GM21528 (cell line): ENCODE measurements at regions not wholly inside any gene's neighbourhood (a gene's known extent, or its start where the extent isn't known, plus 50 kb on each side); places are given as distances from the start of the nearest gene placed in this dataset.

ENCODE experiments used
- ATAC-seq: cut with Tn5 transposase; IDR thresholded peaks from one replicate; pipeline ENCODE4 v1.9.1; 2021; ENCODE audit warnings: mild to moderate bottlenecking, moderate library complexity; ENCODE audit not compliant: unreplicated experiment, low FRiP score

DNA sequence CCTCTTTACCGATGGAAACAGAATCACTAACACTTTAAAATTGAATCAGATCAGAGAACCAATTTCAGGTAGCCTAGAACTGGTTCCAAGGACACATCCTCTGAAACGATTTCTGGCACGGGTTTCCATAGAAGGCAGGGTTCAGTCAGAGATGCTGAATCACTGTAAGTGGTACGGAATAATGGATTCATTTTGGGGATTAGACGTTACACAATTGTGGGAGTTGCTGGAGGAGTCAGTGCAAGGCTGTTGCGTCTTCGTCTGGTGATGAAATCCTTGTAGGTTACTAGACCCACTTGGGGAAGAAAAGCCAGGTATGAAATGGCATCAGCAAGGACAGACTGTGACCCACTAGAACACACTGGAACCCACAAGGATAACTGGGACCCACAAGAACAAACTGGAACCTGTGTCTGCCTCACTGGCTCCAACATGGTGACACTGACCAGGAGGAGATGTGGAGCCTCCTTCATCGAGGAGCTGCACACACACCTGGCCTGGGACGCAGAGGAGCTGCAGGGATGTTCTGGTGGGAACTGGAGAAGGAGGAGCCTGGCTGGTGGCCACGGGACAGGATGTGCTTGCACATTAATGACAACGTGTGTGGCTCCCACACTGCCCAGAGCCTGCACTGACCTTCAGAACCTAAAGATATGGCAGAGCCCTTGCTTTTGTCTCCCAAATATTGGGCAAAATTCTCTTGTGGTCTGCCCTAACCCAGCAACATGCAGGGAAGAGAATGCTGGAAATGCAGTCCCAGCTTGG is 105.1 kb downstream of the TRAPPC11 start:
- no peak for ATAC-seq

DNA sequence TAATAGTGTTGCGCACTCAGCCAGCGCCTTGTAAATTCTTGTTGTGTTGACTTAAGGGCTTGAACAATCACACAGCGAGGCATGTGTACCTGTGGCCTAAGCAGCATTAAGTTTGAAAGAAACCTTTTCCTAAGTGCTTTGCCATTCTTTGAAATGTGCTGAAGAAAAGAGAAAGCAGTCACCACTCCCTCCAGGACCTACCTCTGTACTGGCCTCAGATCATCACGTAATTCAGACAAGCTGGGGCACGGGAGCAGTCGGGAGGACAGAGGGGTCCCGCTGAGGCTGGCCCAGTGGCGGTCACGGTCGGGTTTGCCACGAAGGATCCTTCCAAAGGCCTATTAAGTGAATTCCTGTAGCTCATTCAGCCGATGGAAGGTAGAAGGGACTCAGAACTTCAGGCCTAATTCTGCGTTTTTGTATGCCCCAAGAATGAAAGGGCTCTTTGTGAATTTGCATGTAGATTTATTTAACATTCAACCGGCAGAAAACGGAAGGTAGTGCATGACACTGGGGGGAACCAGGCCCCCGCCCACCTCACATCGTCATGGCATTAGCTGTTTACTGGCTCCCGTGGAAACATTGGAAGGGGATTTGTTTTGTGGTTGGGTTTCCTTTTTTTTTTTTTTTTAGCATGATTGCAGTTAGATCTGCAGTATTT is 106.3 kb downstream of the TRAPPC11 start:
- no peak for ATAC-seq

DNA sequence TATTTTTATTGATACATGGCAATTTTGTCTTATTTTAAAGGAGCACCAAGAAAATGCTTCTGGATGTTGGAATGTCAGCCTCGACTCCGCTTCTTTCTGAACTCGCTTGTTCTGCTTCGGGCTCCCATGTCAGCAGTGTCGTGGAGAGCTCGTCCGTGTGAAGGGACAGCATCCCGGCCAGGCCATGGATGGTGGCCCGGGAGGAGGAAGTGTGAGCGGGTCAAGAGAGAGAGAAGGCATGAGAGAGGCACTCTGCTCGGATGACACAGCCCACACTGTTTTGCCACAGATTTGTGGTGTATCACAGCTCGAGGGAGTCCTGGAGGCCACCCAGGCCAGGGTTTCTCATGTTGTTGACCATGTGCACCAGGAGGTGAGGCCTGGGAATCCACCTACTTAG is 107.0 kb downstream of the TRAPPC11 start:
- ATAC-seq: no peak

DNA sequence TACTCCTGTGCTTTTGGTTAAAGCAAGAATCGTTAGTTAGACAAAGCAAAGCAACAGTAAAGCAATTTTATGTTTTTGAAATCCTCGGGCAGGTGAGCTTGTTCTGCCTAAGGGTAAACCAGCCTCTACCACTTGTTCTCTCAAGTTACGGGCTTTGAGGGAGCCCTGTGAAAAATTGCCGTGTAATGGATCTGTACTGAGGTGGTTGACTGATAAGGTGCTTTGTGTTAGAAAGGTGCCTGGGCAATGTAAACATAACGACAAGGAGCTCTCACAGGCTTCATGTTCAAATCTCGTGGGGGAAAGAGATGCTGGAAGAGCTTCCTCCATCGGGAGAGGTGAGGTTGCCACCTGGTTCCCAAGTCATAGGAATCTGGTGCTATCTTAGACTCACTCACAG is 111.8 kb downstream of the TRAPPC11 start:
- ATAC-seq: no peak

DNA sequence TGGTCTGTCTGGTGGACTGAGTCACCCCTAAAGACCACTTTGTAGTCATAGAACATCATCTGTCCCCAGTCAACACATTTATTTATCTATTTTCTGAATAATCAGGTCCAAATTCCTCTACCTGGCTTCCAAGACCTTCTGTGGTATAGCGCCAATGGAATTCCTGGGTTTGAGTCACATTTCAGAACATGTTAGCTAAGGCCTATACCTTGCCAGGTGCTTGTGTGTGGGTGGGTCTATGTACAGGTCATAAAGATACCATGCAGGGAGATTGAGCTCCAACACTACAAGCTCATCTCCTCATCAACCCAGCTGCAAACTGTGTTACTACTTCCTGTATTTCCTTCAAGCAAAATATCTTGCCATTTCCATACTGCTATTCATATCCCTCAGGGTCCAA is 113.3 kb downstream of the TRAPPC11 start:
- ATAC-seq: no peak

DNA sequence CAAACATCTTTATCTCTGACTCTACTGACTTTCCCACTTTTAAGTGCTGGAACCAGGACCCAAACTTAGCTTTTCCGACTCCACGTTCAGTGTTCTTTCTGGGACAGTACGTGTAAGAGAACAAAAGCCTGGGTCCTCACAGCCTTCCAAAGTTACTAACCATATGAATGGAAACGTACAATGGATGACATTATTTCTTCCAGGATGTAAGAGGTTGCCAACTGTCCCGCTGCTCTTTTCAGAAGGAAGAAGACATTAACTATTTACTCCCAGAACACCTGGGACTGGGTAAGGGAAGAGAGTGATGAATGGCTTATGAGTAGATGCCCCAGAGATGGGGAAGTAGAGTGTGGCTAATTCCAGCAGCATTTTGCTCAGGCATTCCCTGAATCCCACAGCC is 114.7 kb downstream of the TRAPPC11 start:
- no peak for ATAC-seq

DNA sequence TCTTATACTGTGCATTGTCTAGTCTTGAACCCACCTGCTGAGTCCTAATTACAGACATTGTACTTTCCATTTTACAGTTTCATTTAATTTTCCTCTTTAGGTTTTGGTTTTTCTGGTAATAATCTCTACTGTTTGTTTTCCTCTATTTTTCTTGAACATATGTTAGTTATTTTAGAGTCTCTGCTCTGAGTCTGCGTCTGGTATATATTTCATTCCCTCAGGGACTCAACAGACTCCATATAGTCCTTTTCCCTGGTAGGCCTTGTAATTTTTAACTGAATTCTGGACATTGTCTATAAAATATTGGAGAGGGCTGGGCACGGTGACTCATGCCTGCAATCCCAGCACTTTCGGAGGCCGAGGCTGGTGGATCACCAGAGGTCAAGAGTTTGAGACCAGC is 121.8 kb upstream of the STOX2 start:
- no peak for ATAC-seq

DNA sequence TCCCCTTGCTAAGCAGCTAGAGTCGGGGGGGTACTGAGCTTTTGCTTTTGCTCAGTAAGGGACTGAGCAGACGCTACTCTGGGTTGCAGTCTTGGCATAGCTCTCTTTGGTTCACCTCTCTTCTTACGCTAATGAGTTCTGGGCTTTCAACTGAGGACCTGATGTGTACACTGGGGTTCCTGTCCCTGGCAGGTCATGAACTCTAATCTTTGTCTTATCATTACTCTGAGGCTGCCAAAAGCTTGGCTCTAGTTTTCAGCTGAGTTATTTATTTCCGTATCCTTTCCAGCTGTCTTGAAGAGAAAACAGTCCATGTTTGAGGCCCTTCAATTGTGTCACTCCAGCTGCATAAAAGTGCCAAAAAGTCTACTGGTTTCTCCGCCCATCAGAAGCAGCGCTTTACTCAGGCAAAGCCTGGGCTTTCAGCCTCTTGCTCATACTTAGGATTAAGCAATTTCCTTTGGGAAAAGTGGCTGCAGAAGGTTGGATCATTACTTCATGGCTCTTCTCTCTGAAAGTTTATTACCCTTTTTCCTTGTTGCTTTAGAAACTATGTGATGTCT is 121.0 kb upstream of the STOX2 start:
- ATAC-seq: no peak

DNA sequence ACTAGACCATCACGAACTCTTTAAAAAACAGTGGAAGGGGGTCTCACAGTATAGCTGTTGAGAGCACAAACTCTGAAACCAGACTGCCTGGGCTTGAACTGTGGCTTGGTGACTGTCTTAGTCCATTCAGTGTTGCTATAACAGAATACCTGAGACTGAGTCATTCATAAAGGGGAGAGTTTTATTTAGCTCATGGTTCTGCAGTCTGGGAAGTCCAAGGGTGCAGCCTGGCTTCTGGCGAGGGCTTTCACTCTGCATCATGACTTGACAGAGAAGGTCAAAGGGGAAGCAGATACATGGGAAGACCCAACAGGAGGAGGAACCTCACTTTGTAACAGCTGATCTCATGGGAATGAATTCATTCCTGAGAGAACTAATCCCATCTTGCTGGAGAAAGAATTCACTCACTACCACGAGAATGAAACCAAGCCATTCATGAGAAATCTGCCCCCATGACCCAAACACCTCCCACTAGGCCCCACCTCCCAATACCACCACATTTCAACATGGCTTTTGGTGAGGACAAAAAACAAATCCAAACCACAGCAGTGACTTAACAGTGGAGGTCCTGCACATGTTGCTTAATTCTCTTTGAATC is 116.7 kb upstream of the STOX2 start:
- ATAC-seq: no peak

DNA sequence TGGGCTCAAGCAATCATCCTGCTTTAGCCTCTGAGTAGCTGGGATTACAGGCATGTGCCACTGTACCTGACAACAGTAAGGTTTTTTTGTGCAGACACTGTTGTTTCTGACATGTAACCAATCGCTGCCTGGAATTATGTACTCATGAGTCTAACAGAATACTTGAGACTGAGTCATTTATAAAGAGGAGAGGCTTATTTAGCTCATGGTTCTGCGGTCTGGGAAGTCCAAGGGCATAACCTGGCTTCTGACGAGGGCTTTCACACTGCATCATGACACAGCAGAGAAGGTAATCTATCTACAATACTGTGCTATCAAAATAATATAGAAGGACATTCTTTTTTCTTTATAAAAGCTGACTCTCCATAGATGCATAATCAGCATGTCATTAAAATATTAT is 115.5 kb upstream of the STOX2 start:
- ATAC-seq: no peak

DNA sequence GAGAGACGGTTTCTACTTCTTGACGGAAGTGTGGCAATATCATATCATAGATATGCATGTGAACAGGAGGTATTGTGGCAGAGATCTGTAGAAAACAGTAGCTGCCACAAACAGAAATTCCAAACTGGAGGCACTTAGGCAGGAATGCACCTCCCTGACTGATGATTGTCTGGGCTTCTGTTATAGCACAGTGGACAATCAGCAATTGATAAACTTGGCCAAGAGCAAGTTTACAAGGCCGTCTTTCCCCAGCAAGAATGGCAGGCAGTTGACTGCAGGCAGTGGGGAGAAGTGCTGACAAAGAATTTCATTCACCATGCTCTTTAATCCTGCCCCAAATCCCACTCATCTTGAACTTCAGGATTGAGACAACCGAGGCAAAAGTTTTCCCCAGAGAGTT is 114.4 kb upstream of the STOX2 start:
- ATAC-seq: no peak

DNA sequence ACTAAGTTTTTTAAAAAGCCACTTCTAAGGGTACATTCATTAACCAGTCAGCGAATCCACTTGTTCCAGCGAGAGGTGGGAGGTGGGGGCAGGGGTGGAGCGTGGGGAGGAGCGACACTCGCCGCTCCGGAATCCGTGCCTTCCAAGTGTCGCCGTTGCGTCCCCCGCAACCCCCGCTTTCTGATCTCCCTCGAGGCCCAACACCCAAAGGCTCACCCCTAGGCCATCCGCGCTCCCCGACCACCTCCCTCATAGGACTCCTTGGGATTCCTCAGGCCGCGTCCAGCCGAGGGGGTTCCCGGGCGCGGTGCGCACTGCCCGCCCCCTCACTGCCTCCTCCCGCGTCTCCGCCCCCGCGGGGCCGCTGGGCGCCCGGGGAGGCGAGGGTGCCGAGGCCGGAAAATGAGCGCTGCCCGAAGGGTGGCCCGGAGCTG is 108.1 kb upstream of the STOX2 start:
- no peak for ATAC-seq

DNA sequence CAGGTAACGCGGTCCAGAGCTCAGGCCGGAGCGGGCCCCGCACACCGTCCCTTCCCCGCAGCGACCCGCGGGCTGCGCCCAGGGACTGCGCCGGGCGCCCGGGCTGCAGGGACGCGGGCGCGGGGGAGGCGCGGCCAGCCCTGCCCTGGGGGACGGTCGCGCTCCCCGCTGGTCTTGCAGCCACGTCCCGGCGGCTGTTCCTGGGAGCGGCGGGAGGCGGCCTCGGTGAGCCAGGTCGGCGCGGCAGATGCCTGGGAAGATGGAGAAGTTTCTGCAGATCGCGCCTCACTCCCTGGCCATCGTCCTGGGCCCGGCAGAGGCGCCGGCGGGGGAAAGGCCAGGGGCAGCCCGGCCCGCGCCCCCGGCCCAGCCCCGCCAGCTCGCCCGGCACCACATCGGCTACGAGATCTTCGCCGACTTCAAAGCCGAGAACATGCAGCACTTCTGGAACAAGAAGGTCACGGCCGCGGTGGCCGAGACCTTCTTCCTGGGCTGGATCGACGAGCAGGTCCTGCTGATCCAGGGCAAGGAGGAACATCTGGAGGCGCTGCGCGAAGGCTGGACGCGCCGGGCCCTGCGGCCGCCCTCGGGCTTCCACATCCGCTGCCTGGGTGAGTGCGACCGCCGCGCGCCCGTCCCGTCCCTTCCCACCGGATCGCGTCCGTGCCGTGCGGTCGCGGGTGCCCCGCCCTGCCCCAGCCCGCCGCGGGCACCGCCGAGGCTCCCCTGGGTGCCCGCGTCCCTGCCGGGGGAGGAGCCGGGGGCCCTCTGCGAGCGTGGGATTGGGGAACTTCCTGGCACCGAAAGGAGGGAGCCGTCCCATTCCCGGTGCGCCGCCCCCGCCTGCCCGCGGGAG is 107.4 kb upstream of the STOX2 start:
- no peak for ATAC-seq

DNA sequence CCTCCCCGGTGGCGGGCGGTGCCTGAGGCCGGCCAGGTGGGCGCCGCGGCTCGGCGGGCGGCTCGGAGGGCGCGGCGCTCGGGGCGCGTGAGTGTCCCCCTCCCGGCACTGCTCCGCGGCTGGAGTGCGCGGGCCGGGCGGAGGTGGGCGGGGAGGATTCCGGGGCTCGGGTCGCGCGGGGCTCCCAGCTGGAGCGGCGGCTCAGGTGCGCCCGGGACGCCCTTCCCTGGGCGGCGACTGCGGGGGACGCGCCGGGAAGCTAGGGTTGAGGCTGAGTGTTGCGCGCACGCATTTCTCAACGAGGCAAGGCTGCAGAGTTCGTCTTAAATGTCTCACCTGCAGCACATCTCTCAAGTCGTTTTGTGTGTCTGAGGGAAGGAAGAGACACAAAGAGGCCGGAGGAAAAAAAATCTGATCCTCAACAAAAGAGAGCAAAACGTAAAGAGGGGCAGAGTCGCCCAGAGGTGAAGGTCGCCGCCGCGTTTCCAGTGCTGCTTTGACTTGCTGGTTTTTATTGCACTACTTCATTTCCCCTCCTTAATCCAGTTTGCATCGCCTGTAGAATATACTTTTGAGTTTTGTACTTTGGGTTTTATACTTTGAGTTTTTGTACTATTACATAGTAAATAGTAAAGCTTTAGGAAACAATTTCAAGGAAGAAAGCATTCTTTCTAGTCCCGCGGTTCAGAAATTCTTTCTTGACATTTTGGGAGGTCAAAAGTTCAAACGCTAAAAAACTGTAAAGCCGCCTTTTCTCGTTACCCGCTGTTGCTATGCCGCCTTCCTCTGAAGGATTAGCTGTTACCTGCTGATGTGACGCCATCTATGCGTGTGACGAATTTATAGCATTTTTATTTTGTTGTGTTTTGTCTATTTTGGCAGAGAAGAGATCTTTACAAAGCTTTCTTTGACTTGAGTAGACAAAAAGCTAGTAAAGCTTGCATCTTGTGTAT is 106.5 kb upstream of the STOX2 start:
- ATAC-seq: no peak

DNA sequence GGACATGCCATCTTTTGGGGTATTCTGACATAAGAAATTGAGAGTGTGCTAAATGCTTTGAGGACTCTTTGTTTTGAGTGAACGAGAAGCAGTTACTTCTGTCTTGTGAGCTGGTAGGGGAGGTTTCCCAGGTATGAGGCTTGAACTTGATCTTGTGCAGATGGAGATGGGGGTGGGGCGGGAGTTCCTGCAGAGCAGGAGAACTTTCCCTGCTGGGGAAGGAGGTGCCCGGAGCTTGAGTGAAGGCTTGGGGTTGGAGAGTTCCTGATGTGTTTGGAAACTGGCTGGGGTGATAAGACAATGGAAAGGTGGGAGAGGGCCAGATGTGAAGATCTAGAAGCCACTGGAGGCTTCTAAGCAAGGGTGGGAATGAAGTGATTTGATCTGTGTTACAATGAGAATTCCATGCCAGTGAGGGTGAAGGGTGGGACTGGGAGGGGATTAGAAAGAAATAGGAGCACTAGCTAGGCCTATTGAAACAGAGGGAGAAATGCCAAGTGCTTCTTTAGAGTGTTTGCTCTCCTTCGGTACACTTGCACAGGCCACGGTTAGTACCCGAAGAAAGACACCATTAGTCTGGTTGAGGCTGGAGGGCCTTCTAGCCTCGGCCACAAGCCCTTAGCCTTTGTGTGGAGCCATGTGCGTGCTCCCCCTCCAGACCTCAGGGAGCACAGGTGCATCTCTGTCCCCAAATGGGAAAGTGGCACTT is 103.5 kb upstream of the STOX2 start:
- no peak for ATAC-seq

DNA sequence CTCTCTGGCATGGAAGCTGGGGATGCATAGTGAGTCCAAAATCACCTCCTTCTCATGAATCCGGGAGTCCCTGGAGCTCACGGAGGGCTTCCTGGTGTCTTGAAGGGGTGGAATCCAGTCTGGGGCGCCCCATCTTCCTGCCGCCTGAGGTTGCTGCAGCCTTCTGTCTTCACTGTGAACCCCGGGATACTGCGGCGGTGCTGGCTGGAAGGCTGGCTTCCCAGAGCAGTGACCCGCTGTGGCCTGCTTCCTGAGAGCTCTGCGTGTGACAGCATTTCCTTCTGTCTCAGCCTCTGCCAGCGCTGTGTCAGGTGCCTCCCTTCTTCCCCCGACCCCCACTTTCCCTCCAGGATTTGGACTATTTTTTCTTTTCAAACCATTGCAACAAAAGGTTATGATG is 98.8 kb upstream of the STOX2 start:
- no peak for ATAC-seq

DNA sequence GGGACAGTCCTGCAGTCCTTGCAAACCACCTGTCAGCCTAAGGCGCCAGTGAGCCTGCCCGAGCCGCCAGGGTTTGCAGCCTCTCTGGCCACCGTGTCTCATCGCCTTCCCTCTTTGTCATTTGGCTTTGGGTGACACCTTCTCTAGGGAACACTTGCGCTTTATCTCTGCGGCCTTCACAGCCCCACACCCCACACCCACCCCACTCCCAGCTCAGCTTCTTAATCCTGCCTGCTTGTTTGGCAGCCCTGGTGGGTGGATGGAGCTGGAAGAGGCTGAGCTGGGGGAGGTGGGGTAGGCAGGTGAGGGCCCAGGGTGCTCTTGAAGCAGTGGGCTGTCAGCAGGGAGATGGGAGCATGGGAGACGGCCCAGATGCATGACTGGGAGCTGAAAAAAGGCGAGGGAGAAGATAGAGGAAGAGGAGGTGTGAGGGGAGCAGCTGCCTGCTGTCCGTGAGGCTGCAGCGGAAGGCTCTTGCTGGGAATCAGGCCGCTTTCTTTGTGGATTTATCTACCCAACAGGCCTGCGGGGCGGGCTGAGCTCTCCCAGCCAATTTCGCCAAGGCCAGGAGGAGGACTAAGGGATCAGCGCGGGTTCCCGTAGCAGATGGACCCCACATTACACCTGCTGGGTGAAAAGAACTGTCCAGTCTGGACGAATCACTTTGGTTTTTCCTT is 97.5 kb upstream of the STOX2 start:
- ATAC-seq: no peak

DNA sequence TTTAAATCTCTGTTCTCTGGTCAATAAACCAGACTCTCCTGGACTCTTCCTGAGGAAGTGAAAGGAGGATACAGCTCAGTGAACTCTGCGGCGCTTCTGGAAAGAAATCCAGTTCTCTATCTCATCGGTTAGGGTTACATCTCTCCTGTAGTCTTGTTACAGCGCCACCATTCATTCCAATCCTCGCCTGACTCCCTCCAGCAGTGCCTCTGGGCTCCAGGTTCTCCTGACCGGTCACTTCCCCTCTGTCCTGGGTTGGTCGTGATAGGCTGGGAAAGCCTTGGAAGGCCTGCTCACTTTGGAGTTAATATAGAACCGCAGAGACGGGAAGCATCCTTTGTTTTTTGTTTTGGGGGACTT is 97.0 kb upstream of the STOX2 start:
- ATAC-seq: no peak

DNA sequence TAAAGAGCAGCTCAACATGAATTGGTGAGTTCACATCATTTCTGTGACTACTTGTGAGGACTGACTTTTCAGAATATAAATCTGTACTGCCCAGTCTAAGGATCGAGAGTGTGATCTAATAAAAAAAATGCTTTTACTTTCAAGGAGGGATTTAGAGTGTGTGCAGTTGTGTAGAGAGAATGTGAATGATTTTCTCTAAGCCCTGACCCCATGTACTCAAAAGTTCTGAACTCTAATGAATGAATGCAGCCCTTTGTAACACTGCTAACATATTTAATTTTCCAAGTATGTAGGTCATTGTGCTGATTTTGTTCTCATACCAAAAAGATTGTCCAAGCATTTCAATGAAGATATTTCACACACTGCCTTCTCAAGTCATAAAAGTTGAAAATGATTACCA is 92.5 kb upstream of the STOX2 start:
- no peak for ATAC-seq
